Keratinocyte (primary cell): ENCODE measurements at regions not wholly inside any gene's neighbourhood (a gene's known extent, or its start where the extent isn't known, plus 50 kb on each side); places are given as distances from the start of the nearest gene placed in this dataset.

Experiments
- DNase-seq: peaks from one replicate; pipeline ENCODE4 v3.0.0-alpha.2; 2011; ENCODE audit warnings: low read depth, missing footprints, low spot score
- FAIRE-seq: peaks from 2 replicates; lab custom pipeline; 2011; peaks lifted over from hg19 to GRCh38; lab: Jason Lieb, UNC
- H2AFZ ChIP-seq: 2 replicates; pipeline ENCODE4 v1.6.0; 2012; ENCODE audit warnings: low read length, control low read depth, inconsistent platforms; ENCODE audit not compliant: control insufficient read depth
- H3K27ac ChIP-seq: 2 replicates; pipeline ENCODE4 v1.5.1; 2011; ENCODE audit warnings: low read length; ENCODE audit not compliant: control insufficient read depth, insufficient read depth
- H3K27me3 ChIP-seq: 3 replicates; pipeline ENCODE4 v1.6.0; 2011; ENCODE audit warnings: low read length; ENCODE audit not compliant: control insufficient read depth, insufficient read depth; ENCODE audit errors: extremely low read depth
- H3K36me3 ChIP-seq, 2 experiments: 2 replicates in 1 of 2; 3 replicates in 1 of 2; pipeline ENCODE4 v1.5.1; 2011; ENCODE audit warnings: low read length in 2 of 2, mild to moderate bottlenecking in 1 of 2; ENCODE audit not compliant: control insufficient read depth in 2 of 2, insufficient read depth in 2 of 2; ENCODE audit errors: extremely low read depth in 1 of 2
- H3K4me1 ChIP-seq: 3 replicates; pipeline ENCODE4 v1.5.1; 2011; ENCODE audit warnings: low read length; ENCODE audit not compliant: control insufficient read depth, insufficient read depth; ENCODE audit errors: extremely low read depth
- H3K4me2 ChIP-seq: 3 replicates; pipeline ENCODE4 v1.6.0; 2011; ENCODE audit warnings: low read depth, low read length; ENCODE audit not compliant: control insufficient read depth, insufficient read depth; ENCODE audit errors: extremely low read depth
- H3K4me3 ChIP-seq, 3 experiments: fragments of 200-600 bp in 1 of 3; sonication (generic) in 1 of 3; 2 replicates in 2 of 3; 3 replicates in 1 of 3; pipeline ENCODE4 v1.5.1; 2011 to 2016; ENCODE audit warnings: low read length in 3 of 3, mild to moderate bottlenecking in 3 of 3, control low read depth in 2 of 3, inconsistent platforms in 1 of 3, low read depth in 1 of 3, mixed read lengths in 1 of 3, mixed run types in 1 of 3, moderate library complexity in 1 of 3; ENCODE audit not compliant: control insufficient read depth in 2 of 3, insufficient read depth in 2 of 3; ENCODE audit errors: extremely low read depth in 1 of 3
- H3K79me2 ChIP-seq: 2 replicates; pipeline ENCODE4 v1.6.0; 2012; ENCODE audit warnings: low read length; ENCODE audit not compliant: control insufficient read depth, insufficient read depth
- H3K9ac ChIP-seq: 3 replicates; pipeline ENCODE4 v1.6.0; 2011; ENCODE audit warnings: low read length; ENCODE audit not compliant: control insufficient read depth, insufficient read depth; ENCODE audit errors: extremely low read depth
- H3K9me1 ChIP-seq: 3 replicates; pipeline ENCODE4 v1.6.0; 2011; ENCODE audit warnings: low read length; ENCODE audit not compliant: control insufficient read depth, insufficient read depth; ENCODE audit errors: extremely low read depth
- H3K9me3 ChIP-seq: 2 replicates; pipeline ENCODE4 v1.5.1; 2012; ENCODE audit warnings: low read depth, low read length; ENCODE audit not compliant: control insufficient read depth
- H4K20me1 ChIP-seq: 3 replicates; pipeline ENCODE4 v1.6.0; 2011; ENCODE audit warnings: low read length; ENCODE audit not compliant: control insufficient read depth, insufficient read depth; ENCODE audit errors: extremely low read depth
- CTCF ChIP-seq, 3 experiments: IDR thresholded peaks in 1 of 3; conservative IDR thresholded peaks in 1 of 3; optimal IDR thresholded peaks in 1 of 3; 2 replicates in 2 of 3; 3 replicates in 1 of 3; pipeline versions ENCODE3 to v1.5.1; 2011; ENCODE audit warnings: low read length in 3 of 3, mild to moderate bottlenecking in 3 of 3, moderate library complexity in 2 of 3, control low read depth in 1 of 3, inconsistent platforms in 1 of 3; ENCODE audit not compliant: insufficient read depth in 2 of 3; ENCODE audit errors: extremely low read depth in 1 of 3
- EZH2 ChIP-seq: IDR thresholded peaks from one replicate; pipeline ENCODE4 v1.6.1; 2012; ENCODE audit warnings: inconsistent platforms, mild to moderate bottlenecking, low read length, moderate library complexity
- dilution Hi-C: fragments of 300-500 bp; cut with MboI; formaldehyde crosslinking; loops from one replicate; pipeline ENCODE4 v1.7.0; 2020; ENCODE audit warnings: low sequenced_read_pairs; ENCODE audit not compliant: extremely low pct_ligation_motif_present

- Histone ChIP-seq H2AFZ (no peak overlapping the region), H3K4me3 (no peak overlapping the region), H3K9me1 (no peaks in the 10 kb centered on the region), H3K4me2 (no peak overlapping the region), H3K27me3 (no peaks in the 10 kb centered on the region), H3K27ac (no peak overlapping the region), H3K9me3 (no peaks in the 10 kb centered on the region), H3K4me1 (peaks cover 7% of the 10 kb centered on the region), H3K79me2 (no peaks in the 10 kb centered on the region), H4K20me1 (no peaks in the 10 kb centered on the region), H3K36me3 (no peaks in the 10 kb centered on the region), H3K9ac (no peak overlapping the region)
- DNase-seq, result no peak
- no peak for TF ChIP-seq EZH2
- TF ChIP-seq CTCF (optimal IDR thresholded peaks at IDR 0.05 in 1 of 3, IDR thresholded peaks at IDR 0.05 in 1 of 3, conservative IDR thresholded peaks at IDR 0.05 in 1 of 3; ENCODE audit: extremely low read depth in 1 of 3, insufficient read depth in 2 of 3, low read length in 3 of 3), result peak in 1 of 3 experiments; percentile 41
- dilution Hi-C loops, result no loop called here
- FAIRE-seq, result peak; percentile 44
Measured at GRCh38 chr4:73922766-73923630, 53.8 kb downstream of the CXCL1 start.

DNA sequence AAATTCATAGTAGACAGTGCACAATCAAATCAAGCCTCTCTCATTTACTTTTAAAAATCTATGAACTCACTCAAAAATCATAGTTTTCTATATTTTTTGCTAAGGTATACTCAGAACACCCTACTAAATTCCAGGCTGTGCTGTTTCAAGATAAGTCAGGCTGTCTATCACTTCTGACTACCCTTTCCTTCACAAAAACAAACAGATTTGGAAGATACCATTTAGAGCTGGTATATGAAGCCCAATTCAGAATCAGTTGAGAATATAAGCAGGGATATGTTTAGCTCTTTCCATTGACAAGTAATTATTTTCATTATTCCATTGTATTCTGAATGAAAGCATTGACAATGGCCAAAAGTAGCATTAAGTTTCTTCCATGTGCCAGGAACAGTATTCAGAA lies 53.1 kb downstream of the CXCL1 start:
- Histone ChIP-seq H3K9me1 (no peaks in the 10 kb centered on the region), H3K4me3 (no peak overlapping the region), H3K36me3 (no peaks in the 10 kb centered on the region), H2AFZ (no peak overlapping the region), H3K79me2 (no peaks in the 10 kb centered on the region), H3K4me2 (no peak overlapping the region), H3K9ac (no peak overlapping the region), H3K4me1 (peaks cover 13% of the 10 kb centered on the region), H3K27ac (no peak overlapping the region), H4K20me1 (no peaks in the 10 kb centered on the region), H3K9me3 (no peaks in the 10 kb centered on the region), H3K27me3 (no peaks in the 10 kb centered on the region)
- no peak for DNase-seq
- dilution Hi-C loops, result no loop called here
- FAIRE-seq, result no peak
- TF ChIP-seq EZH2 (no peak), CTCF (optimal IDR thresholded peaks at IDR 0.05 in 1 of 3, IDR thresholded peaks at IDR 0.05 in 1 of 3, conservative IDR thresholded peaks at IDR 0.05 in 1 of 3; ENCODE audit: extremely low read depth in 1 of 3, insufficient read depth in 2 of 3, low read length in 3 of 3) (no peak)
